Smooth muscle cell (in vitro differentiated cells): ENCODE measurements at regions not wholly inside any gene's neighbourhood (a gene's known extent, or its start where the extent isn't known, plus 50 kb on each side); places are given as distances from the start of the nearest gene placed in this dataset.

Source experiments
- DNase-seq: peaks from one replicate; lab custom pipeline; 2025; ENCODE audit not compliant: unreplicated experiment; lab: John Stamatoyannopoulos, UW
- H2AFZ ChIP-seq: fragments of 200-600 bp; sonication (generic); 2 replicates; pipeline ENCODE4 v1.6.0; 2016; ENCODE audit warnings: antibody characterized with exemption, low read depth, mild to moderate bottlenecking
- H3F3A ChIP-seq: fragments of 200-600 bp; sonication (generic); 2 replicates; pipeline ENCODE4 v1.6.0; 2017; ENCODE audit warnings: antibody characterized with exemption, low read depth
- H3K27ac ChIP-seq: fragments of 200-600 bp; sonication (generic); 2 replicates; pipeline ENCODE4 v1.5.1; 2016; ENCODE audit warnings: low read depth, mild to moderate bottlenecking
- H3K27me3 ChIP-seq: fragments of 200-600 bp; sonication (generic); 2 replicates; pipeline ENCODE4 v1.6.1; 2016; ENCODE audit warnings: low read depth, mild to moderate bottlenecking
- H3K36me3 ChIP-seq: fragments of 200-600 bp; sonication (generic); 2 replicates; pipeline ENCODE4 v1.5.1; 2016; ENCODE audit warnings: low read depth
- H3K4me1 ChIP-seq: fragments of 200-600 bp; sonication (generic); 2 replicates; pipeline ENCODE4 v1.5.1; 2016; ENCODE audit warnings: low read depth
- H3K4me2 ChIP-seq: fragments of 200-600 bp; sonication (generic); 2 replicates; pipeline ENCODE4 v1.6.0; 2016; ENCODE audit warnings: mild to moderate bottlenecking
- H3K4me3 ChIP-seq: fragments of 200-600 bp; sonication (generic); 2 replicates; pipeline ENCODE4 v1.5.1; 2016; ENCODE audit warnings: mild to moderate bottlenecking
- H3K79me2 ChIP-seq: fragments of 200-600 bp; sonication (generic); 2 replicates; pipeline ENCODE4 v1.6.0; 2016; ENCODE audit warnings: low read depth, mild to moderate bottlenecking
- H3K9ac ChIP-seq: fragments of 200-600 bp; sonication (generic); 2 replicates; pipeline ENCODE4 v1.6.0; 2016; ENCODE audit warnings: low read depth
- H3K9me3 ChIP-seq: fragments of 200-600 bp; sonication (generic); replicated peaks from 2 replicates; pipeline ENCODE4 v1.5.1; 2016; ENCODE audit warnings: low read depth
- H4K20me1 ChIP-seq: fragments of 200-600 bp; sonication (generic); 2 replicates; pipeline ENCODE4 v1.6.0; 2016; ENCODE audit warnings: low read depth
- CTCF ChIP-seq: fragments of 200-600 bp; sonication (generic); IDR thresholded peaks from 2 replicates; pipeline ENCODE4 v1.5.1; 2017; ENCODE audit warnings: borderline replicate concordance, mild to moderate bottlenecking, antibody characterized with exemption; ENCODE audit not compliant: insufficient read depth, poor library complexity, severe bottlenecking
- WGBS: methylation state at CpG from one replicate; pipeline ENCODE4 v1.1.7; 2016; ENCODE audit warnings: low lambda C conversion rate; 5-methylcytosine and 5-hydroxymethylcytosine counted together

GRCh38 chrX:45788941-45789348, 588.3 kb upstream of the DIPK2B start:
- no peak for TF ChIP-seq CTCF
- no peak overlapping the region for H2AFZ ChIP-seq
- DNase-seq: no peak
- H3K36me3 ChIP-seq: no peaks in the 10 kb centered on the region
- no peaks in the 10 kb centered on the region for H3K9me3 ChIP-seq
- H3K4me2 ChIP-seq: peak overlapping the region; percentile 42
- H3F3A ChIP-seq: no peaks in the 10 kb centered on the region
- peaks cover 63% of the 10 kb centered on the region for H3K79me2 ChIP-seq
- no peak overlapping the region for H3K4me3 ChIP-seq
- H3K27me3 ChIP-seq: no peaks in the 10 kb centered on the region
- peak overlapping the region; percentile 78 for H3K27ac ChIP-seq
- WGBS: 40% methylated on average over 8 of the region's 8 CpGs
- peak overlapping the region; percentile 17 for H3K9ac ChIP-seq
- peaks cover 25% of the 10 kb centered on the region for H4K20me1 ChIP-seq
- H3K4me1 ChIP-seq: no peaks in the 10 kb centered on the region

GRCh38 chrX:45788315-45788714, 587.6 kb upstream of the DIPK2B start:
- no peak for DNase-seq
- Histone ChIP-seq H3K79me2 (peaks cover 57% of the 10 kb centered on the region), H3K4me3 (no peak overlapping the region), H3K4me2 (no peak overlapping the region), H3K9me3 (no peaks in the 10 kb centered on the region), H3K27me3 (no peaks in the 10 kb centered on the region), H3F3A (no peaks in the 10 kb centered on the region), H3K27ac (peak overlapping the region; percentile 78), H3K9ac (no peak overlapping the region), H2AFZ (no peak overlapping the region), H4K20me1 (peaks cover 25% of the 10 kb centered on the region), H3K4me1 (no peaks in the 10 kb centered on the region), H3K36me3 (no peaks in the 10 kb centered on the region)
- TF ChIP-seq CTCF: no peak
- 63% methylated on average over 5 of the region's 5 CpGs for WGBS

GRCh38 chrX:45784590-45784989, 583.9 kb upstream of the DIPK2B start:
- no peaks in the 10 kb centered on the region for H3K27me3 ChIP-seq
- no peak overlapping the region for H3K9ac ChIP-seq
- no peak overlapping the region for H3K4me2 ChIP-seq
- H4K20me1 ChIP-seq: peaks cover 24% of the 10 kb centered on the region
- WGBS: 81% methylated on average over 3 of the region's 3 CpGs
- no peaks in the 10 kb centered on the region for H3K4me1 ChIP-seq
- no peak overlapping the region for H3K27ac ChIP-seq
- no peaks in the 10 kb centered on the region for H3F3A ChIP-seq
- H2AFZ ChIP-seq: no peak overlapping the region
- H3K36me3 ChIP-seq: no peaks in the 10 kb centered on the region
- DNase-seq: no peak
- H3K79me2 ChIP-seq: peaks cover 54% of the 10 kb centered on the region
- no peaks in the 10 kb centered on the region for H3K9me3 ChIP-seq
- TF ChIP-seq CTCF: no peak
- H3K4me3 ChIP-seq: no peak overlapping the region

- H3F3A ChIP-seq: no peaks in the 10 kb centered on the region
- H3K27me3 ChIP-seq: no peaks in the 10 kb centered on the region
- H3K4me2 ChIP-seq: no peak overlapping the region
- H4K20me1 ChIP-seq: peaks cover 19% of the 10 kb centered on the region
- H3K36me3 ChIP-seq: no peaks in the 10 kb centered on the region
- no peak for TF ChIP-seq CTCF
- H3K4me3 ChIP-seq: no peak overlapping the region
- H3K27ac ChIP-seq: peak overlapping the region; percentile 79
- no peak overlapping the region for H3K9ac ChIP-seq
- WGBS: 91% methylated on average over 6 of the region's 6 CpGs
- H3K9me3 ChIP-seq: no peaks in the 10 kb centered on the region
- H2AFZ ChIP-seq: no peak overlapping the region
- H3K4me1 ChIP-seq: no peaks in the 10 kb centered on the region
- H3K79me2 ChIP-seq: peaks cover 66% of the 10 kb centered on the region
- DNase-seq: no peak
These were observed 582.3 kb upstream of the DIPK2B start for GRCh38 chrX:45783002-45783401.
